ENCODE measurements at regions not wholly inside any gene's neighbourhood (a gene's known extent, or its start where the extent isn't known, plus 50 kb on each side); places are given as distances from the start of the nearest gene placed in this dataset.

GRCh38 chr7:67947646-67948045 is 951.0 kb downstream of the TYW1 start:
- TF ChIP-seq CTCF (IDR thresholded peaks at IDR 0.05; ENCODE audit: control extremely low read depth, extremely low read depth, low read depth, missing control alignments) = no peak
- ChIA-PET POLR2A (no interaction called here), CTCF (no interaction called here)
- DNase-seq (ENCODE audit: extremely low spot score) = no peak

DNA sequence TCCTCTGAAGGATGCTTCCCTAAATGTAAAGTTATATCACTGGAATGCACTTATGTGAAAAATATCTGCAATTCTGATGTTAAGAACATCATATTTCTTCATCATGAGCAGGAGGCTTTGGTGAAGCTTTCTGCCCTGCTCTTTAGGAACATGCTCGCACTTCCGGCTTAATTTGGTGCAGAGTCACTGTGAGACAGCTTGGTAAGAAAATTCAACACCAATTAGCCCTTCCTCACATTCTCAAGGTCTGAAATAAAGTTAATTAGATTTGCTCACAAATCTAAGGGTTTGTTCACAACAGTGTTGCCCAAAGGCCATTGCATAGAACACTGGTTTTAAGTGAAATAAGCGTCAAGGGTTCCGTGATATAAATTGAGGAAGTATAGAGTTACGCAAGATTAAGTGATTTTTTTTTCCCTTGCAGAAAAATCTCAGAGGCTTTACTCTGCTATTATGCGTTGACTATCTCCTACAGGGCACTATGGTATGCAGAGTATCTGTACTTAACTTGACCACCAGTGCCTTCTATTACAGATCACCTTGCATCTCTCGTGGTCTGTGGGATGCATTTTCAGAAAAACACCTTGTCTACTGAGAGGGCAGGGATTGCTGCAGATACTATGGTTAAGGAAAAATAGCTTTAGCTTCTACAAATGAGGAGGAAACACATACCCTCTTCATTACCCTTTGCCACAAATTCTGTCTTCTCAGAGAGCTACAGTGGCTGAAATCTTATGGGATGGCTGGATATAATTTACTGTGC is 953.9 kb downstream of the TYW1 start:
- no peak for TF ChIP-seq CTCF (IDR thresholded peaks at IDR 0.05; ENCODE audit: control extremely low read depth, extremely low read depth, low read depth, missing control alignments)
- ChIA-PET CTCF (no interaction called here), POLR2A (no interaction called here)
- DNase-seq (ENCODE audit: extremely low spot score) = no peak

DNA sequence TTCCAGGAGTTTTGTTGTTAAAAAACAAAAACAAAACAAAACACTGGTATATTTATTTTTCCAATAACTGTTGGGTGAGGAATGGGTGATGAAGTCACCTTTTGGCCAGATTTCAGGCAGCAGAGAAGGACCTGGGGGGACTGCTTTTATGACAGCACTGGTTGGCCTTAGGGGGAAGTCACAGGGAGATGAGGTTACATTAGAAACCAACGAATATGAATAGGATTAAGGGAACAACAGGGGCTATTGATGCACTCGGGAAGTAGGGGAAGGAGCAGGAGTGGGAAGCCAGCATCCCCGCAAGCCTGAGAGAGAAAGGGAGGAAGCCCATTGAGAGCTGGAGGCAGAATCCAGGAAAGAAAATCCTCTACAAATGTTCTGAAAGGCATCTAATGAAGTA is 958.4 kb downstream of the TYW1 start:
- no peak for TF ChIP-seq CTCF (IDR thresholded peaks at IDR 0.05; ENCODE audit: control extremely low read depth, extremely low read depth, low read depth, missing control alignments)
- POLR2A ChIA-PET = no interaction called here

GRCh38 chr7:67962863-67963262 is 966.2 kb downstream of the TYW1 start:
- no peak for TF ChIP-seq CTCF (IDR thresholded peaks at IDR 0.05; ENCODE audit: control extremely low read depth, extremely low read depth, low read depth, missing control alignments)
- DNase-seq (ENCODE audit: extremely low spot score) = no peak
- CTCF ChIA-PET = no interaction called here
- POLR2A ChIA-PET = no interaction called here

More for the DNA sequence above, 958.4 kb downstream of the TYW1 start:
- no peak for DNase-seq (ENCODE audit: extremely low spot score)
- CTCF ChIA-PET = no interaction called here

- ChIA-PET CTCF (no interaction called here), POLR2A (no interaction called here)
- no peak for DNase-seq (ENCODE audit: extremely low spot score)
These were observed 979.9 kb downstream of the TYW1 start for GRCh38 chr7:67976490-67976889.

DNA sequence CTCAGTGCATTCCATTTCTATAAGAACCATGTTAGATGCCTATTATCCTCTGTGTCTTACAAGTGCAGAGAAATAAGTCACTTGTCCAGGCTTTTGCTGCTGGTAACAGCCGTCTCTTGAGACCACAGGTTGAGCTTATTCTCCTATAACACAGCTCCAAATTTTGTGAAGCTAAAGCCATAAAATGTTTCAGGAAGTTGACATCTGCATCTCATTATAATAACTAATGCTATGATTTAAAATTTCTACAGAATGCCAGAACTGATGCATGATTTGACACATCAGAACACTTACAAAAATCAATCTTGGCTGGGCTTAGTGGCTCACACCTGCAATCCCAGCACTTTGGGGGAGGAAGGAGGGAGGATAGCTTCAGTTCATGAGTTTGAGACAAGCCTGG is 986.9 kb downstream of the TYW1 start:
- POLR2A ChIA-PET = no interaction called here
- CTCF ChIA-PET = interaction anchor here (0.6 kb wide), 1 partner anchor 9 kb away, joined by 3 read pairs; no protein-coding TSS in a partner anchor
- TF ChIP-seq CTCF (IDR thresholded peaks at IDR 0.05; ENCODE audit: control extremely low read depth, extremely low read depth, low read depth, missing control alignments) = no peak
- no peak for DNase-seq (ENCODE audit: extremely low spot score)

More at GRCh38 chr7:67976490-67976889, 979.9 kb downstream of the TYW1 start:
- no peak for TF ChIP-seq CTCF (IDR thresholded peaks at IDR 0.05; ENCODE audit: control extremely low read depth, extremely low read depth, low read depth, missing control alignments)
